GM18519 (cell line): ENCODE measurements at regions not wholly inside any gene's neighbourhood (a gene's known extent, or its start where the extent isn't known, plus 50 kb on each side); places are given as distances from the start of the nearest gene placed in this dataset.
"Not testable (repeated sequence)": the region's sequence is repeated elsewhere in the genome, so short reads cannot be mapped to it uniquely, and the experiment has no call there.

Source experiments
- ATAC-seq: cut with Tn5 transposase; IDR thresholded peaks from one replicate; pipeline ENCODE4 v1.9.1; 2021; ENCODE audit warnings: mild to moderate bottlenecking, moderate library complexity; ENCODE audit not compliant: unreplicated experiment, low FRiP score

DNA sequence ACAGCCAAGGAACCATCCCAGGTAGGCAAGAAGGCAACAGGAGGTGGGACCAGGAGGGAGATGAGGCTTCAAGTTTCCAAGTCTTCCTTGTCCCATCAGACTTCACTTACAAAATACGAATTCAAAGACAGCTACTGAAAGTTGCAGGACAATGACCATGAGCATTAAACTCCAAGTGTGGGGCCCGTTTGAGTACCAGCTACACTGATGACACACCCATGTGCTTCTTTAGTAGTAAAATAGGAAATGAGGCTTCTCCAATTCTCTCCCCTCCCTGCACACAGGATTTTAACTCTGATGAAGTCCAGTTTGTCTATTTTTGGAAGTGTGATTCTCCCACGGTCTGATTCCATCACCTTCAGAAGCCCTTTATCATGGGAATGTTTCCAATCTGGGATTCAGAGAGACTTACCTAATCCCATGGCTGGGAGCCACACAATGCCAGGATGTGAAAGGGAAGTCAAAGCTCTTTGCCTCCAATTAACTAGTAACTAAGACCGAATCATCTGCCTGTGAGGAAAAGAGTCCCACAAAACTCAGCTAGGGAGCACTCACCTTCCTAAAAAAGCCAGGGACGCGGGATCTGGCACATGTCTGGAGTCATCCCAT is 222.8 kb upstream of the MSX2 start:
- no peak for ATAC-seq

- no peak for ATAC-seq
Measured at GRCh38 chr5:174503086-174503460, 221.3 kb upstream of the MSX2 start.

- ATAC-seq: no peak
Measured at GRCh38 chr5:174503461-174504265, 220.7 kb upstream of the MSX2 start.

GRCh38 chr5:174504266-174504726 is 220.1 kb upstream of the MSX2 start:
- no peak for ATAC-seq

- no peak for ATAC-seq
Measured at GRCh38 chr5:174505621-174506020, 218.8 kb upstream of the MSX2 start.

- ATAC-seq: not testable (repeated sequence)
Measured at GRCh38 chr5:174510782-174511453, 213.5 kb upstream of the MSX2 start.

- no peak for ATAC-seq
Measured at GRCh38 chr5:174511714-174512253, 212.6 kb upstream of the MSX2 start.

- no peak for ATAC-seq
Measured at GRCh38 chr5:174514325-174514724, 210.1 kb upstream of the MSX2 start.

DNA sequence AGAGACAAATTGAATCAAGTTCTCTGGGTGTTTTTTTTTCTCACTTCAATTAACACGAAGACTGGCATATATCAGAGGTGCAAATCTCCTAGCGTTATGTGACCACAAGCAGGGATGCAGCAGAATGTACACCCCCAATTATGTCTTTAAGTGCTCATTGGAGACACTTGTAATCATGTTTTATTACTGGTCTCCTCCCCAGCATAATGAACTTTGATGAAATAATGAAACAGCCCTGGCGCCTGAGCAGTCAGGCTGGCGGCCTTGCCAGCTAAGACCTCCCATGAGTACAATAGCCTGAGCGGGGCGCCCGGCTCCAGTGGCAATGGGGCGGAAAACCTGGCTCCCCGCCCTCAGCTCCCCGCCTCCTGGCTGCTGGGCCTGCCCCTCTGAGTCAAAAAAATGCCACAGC is 209.4 kb upstream of the MSX2 start:
- no peak for ATAC-seq

DNA sequence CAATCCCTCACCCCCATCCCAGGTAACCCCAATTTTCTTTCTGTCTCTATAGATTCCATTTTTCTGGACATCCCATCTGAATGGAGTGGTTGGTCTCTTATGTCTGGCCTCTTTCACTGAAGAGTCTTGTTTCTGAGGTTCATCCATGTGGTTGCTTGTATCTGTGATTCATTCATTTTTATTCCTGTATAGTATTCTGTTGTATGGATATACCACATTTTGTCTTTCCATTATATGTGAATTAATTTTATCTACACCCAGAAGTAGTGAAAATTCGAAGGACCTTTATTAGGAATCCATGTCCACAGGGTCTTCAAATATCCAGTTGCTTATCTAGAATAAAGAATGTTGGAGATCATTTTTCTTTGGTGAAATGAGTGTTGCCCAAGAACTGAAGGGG is 207.6 kb upstream of the MSX2 start:
- no peak for ATAC-seq

DNA sequence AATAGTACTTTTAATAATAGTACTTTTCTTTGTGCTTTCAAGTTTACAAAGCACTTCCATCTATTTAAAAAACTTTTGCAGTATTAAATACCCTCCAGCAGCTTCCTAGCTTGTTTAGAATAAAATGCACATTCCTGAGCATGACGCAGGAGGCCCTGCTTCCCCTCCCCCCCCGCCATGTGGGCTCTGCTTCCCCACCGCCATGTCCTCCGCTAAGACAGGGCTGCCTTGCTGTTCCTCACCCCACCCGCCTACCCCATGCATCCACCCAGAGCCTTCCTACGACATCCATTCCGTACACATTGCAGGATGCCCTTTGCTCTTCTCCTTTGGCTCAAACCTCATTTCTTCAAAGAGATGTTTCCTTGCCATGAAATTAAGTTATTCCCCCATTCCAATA is 205.9 kb upstream of the MSX2 start:
- ATAC-seq: no peak

DNA sequence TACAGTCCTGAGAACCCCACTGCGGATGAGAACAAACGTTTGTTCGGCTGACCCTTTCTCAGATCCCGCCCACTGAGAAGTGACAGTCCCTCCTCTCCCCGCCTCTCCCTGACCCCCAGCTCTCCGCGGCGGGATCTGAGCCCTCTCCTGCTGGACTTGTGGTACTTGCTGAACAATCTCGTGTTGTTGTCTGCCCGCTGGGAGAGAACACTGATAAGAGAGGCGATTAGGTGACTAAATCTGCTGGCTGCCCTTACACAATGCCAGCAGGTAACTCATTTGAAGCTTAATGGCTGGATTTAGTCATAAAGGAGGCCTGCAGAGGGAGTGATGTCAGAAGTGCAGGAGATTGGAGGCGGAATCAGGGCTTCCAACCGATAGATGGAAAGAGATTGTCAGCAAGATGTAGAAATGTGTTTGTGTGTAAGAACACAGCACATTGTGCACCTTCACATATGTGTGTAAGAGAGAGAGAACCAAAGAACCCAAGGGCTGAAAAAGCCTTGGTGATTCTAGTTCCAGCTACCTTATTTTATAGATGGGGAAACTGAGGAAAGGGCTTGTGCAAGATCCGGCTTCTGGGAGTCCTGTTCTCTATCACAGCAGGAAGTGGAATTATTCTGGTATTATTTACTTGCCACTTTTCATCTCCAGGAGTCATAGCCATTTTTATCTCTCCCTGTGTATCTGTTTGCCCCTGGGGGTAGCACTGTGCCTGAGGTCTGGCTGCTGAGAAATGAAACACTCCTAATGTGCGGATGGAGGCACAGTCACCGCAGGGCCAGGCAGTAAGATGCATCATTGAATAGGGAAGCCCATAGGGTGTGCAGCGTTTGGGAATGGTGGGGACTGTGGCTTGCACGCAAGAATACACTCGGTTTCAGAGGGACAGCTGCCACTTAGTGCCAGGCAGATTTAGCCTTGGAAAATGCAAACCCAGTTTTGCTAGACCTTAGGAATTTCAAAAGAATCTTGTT is 203.7 kb upstream of the MSX2 start:
- no peak for ATAC-seq

- no peak for ATAC-seq
Measured at GRCh38 chr5:174521449-174521848, 202.9 kb upstream of the MSX2 start.

- ATAC-seq: no peak
Measured at GRCh38 chr5:174522480-174523260, 201.7 kb upstream of the MSX2 start.

GRCh38 chr5:174523311-174524071 is 200.9 kb upstream of the MSX2 start:
- ATAC-seq: no peak

DNA sequence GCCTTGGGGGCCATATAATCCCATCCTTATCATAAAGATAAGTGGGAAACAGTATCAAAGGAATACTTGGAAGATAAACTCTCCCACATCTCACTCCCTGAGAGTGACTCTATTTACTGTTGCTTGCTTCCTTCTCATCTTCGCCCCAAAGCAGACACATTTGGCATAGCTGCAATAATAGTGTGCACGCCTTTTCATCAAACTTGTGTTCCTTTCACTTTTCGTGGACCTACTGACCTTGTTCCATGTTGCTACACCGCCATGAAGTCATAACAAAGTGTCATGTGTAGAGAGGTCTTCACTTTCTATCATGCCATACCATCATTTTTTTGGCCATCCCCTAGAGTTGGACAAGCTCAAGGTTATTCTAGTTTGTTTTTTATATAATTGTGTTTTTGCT is 200.0 kb upstream of the MSX2 start:
- ATAC-seq: no peak

- no peak for ATAC-seq
Measured at GRCh38 chr5:174526177-174526576, 198.2 kb upstream of the MSX2 start.

DNA sequence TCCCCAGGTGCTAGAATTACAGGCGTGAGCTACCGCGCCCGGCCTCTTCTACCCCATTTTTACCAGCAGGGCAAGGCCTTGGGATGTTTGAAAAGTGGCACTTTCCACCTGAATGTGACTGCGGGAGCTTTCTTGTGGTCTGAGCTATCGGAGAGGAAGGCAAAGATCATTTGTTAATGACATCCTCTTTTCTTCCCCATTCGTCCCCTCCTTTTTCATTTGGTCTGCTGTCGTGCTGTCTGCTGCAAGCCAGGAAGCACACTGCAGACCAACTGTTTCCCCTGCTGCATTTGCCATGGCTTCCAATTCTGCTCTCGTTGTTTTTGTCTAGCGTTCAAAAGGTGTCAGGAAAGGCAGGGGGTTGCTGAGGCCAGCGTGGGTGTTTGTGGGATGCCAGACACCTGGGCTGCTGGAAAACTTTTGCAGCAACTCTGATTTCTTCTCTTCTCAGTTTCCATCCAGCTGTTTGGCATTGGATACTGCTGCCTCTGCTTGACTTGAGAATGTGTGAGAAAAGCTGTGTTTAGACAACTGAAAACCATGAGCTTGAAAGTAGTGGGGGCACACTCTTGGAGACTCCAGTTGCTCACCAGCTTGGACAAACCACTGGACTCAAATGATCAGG is 196.4 kb upstream of the MSX2 start:
- no peak for ATAC-seq
